Activated CD4-positive, alpha-beta T cell treated with anti-CD3 and anti-CD28 coated beads, Interleukin-2, Interleukin-6, amounts not matched to agents 100 ng/mL and 50 ng/mL, durations not matched to agents 16 hours and 8 hours (primary cell): ENCODE measurements at regions not wholly inside any gene's neighbourhood (a gene's known extent, or its start where the extent isn't known, plus 50 kb on each side); places are given as distances from the start of the nearest gene placed in this dataset.

Experiments used
- DNase-seq: peaks from one replicate; pipeline ENCODE4 v3.0.0-alpha.2; 2020

DNA sequence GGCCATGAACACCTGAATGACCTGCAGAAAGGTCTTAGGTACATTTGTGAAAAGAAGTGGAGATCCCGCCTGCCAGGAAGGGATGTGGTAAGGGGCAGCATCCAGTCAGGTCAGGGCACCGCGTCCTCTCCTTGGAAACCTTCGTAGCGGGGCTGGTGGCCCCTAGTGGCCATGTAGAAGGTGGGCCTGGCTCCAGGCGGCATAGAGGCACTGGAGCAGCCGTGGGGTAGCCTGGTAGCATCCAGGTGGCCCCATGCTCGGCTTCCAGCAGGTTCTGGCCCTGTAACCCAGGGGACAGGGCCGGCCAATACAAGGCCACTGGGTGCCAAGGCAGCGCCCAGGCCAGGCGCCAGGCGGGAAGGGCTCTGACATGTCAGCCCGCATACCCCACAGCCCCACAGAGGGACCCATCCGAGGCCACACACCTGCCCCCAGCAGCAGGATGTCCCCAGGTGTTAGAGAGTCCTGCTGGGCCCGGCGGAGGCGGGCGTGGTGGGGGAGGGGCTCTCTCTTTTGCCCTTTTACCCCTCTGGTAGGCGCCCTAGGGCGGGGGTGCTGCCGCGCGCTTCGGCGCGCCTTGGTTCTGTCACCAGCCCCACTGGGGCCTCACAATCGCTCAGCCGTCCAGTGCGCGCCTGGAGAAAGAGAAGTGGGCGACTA, 58.3 kb upstream of the SPATA31E1 start:
- no peak for DNase-seq

DNA sequence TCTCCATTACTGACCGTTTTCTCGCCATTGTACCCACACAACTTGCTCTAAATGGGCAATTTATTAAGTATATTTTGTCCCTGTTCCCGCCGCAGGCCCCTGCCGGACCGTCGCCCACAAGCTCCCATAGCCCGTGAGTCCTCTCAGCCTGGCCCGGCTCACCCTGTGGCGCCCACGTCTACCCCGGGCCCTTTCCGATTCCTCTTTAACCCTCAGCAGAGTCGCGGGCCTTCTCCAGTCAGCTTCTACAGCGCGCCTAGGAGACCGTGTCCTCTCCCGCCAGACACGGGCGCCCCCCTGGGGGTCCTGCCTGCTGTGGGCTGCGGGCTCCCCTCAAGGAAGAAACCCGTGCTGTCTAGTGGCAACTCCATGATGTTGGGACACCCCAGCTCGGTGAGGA, 57.8 kb upstream of the SPATA31E1 start:
- no peak for DNase-seq

DNA sequence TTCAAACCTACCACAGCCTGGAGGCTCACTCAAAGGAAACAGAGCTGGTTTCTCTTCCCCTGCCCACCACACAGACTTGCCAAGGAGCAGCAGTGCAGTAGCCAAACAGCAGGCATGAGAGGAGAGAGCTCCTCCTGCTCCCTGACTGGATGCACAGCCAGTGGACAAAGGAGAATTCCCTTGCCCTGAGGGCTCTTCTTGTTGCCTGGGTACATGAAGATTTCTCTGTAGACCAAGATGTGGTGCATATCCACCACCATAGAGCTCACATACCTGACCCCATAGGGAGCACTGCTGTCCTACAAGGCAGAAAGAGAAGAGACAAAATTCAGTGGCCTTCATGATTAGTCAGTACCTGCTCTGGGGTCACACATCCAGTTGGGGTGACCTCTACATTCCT, 56.3 kb upstream of the SPATA31E1 start:
- no peak for DNase-seq

DNA sequence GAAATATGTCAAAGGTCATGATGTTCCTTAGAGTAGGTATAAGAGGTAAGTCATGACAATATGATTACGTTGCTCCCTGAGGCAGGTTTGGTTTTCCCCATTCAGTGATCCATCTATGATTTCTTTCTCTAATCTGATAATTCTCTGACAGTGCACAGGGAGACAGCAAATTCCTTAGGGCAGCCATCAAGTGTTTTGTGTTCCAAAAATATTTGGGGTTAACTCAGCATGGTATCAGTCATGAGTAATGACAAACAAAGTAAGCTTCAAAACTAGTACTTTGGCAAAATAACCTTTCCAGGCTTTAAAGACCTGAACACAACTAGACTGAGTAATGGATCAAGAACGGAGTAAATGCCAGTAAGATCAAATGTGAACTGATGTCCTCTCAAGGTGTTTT, 55.3 kb upstream of the SPATA31E1 start:
- no peak for DNase-seq

GRCh38 chr9:87829756-87830155, 52.9 kb upstream of the SPATA31E1 start:
- DNase-seq, result no peak

DNA sequence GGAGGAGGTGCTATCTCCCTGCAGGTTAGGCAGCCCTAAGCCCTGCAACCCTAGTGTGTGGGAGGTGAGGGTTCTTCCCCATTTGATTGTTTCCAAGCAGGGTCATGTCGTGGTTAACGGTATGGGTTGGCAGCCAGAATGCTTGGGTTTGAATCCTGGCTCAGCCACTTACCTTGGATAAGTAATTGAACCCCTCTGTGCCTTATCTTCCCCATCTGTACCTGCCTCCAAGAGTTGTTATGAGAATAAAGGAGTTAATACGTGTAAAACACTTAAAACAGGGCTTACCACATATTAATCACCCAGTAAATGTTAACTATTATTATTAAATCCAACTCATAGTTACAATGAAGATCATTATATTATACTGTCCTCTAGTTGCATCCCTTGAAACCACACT, 52.2 kb upstream of the SPATA31E1 start:
- DNase-seq, result no peak

GRCh38 chr9:87831159-87831558, 51.5 kb upstream of the SPATA31E1 start:
- DNase-seq, result no peak
